BJ (cell line): ENCODE measurements at regions not wholly inside any gene's neighbourhood (a gene's known extent, or its start where the extent isn't known, plus 50 kb on each side); places are given as distances from the start of the nearest gene placed in this dataset.

Experiments used
- CTCF ChIA-PET: fragments of 350-600 bp; formaldehyde crosslinking; extraction: SDS; loops from one replicate; lab custom pipeline; 2021; ENCODE audit warnings: antibody characterized with exemption, inconsistent platforms; lab: Yijun Ruan, JAX
- POLR2A ChIA-PET: fragments of 300-600 bp; sonication (Branson Sonifier 250); formaldehyde crosslinking; extraction: SDS; loops from one replicate; lab custom pipeline; 2021; ENCODE audit warnings: antibody characterized with exemption; lab: Charles Lee
- DNase-seq: peaks from one replicate; pipeline ENCODE4 v3.0.0-alpha.2; 2011; ENCODE audit warnings: low read depth
- H3K27me3 ChIP-seq: 2 replicates; pipeline ENCODE4 v1.6.0; 2011; ENCODE audit warnings: low read length; ENCODE audit not compliant: control insufficient read depth, insufficient read depth
- H3K36me3 ChIP-seq: 2 replicates; pipeline ENCODE4 v1.5.1; 2011; ENCODE audit warnings: low read length; ENCODE audit not compliant: control insufficient read depth, insufficient read depth
- H3K4me3 ChIP-seq: 2 replicates; pipeline ENCODE4 v1.5.1; 2011; ENCODE audit warnings: low read depth, mild to moderate bottlenecking, control low read depth, low read length
- TF ChIP-seq, protein P1 (sequence below): IDR thresholded peaks from 2 replicates; pipeline ENCODE4 v1.5.1; 2011; ENCODE audit warnings: low read depth, mild to moderate bottlenecking, control low read depth, inconsistent platforms, low read length, moderate library complexity; ENCODE audit not compliant: insufficient read depth

DNA sequence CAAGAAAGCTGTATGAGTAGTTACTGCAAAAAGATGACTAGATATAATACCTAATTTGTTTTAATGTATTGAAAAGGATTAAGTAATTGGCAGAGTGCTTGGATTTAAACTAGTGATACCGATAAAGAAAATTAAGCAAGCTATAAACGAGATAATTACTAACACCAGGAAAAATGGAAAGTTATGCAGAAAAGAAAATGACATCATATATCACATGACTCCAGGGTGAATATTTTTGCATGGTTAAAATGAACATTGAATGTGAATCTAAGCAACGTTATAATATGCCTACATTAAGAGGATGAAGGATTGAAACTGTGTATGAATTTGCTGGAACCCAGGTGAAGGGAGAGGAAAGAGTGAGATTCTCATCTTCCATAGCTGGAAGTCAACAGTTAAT lies 644.4 kb downstream of the ADGRL2 start:
- Histone ChIP-seq H3K27me3 (no peaks in the 10 kb centered on the region), H3K36me3 (no peaks in the 10 kb centered on the region), H3K4me3 (no peak overlapping the region)
- TF ChIP-seq, protein P1, sequence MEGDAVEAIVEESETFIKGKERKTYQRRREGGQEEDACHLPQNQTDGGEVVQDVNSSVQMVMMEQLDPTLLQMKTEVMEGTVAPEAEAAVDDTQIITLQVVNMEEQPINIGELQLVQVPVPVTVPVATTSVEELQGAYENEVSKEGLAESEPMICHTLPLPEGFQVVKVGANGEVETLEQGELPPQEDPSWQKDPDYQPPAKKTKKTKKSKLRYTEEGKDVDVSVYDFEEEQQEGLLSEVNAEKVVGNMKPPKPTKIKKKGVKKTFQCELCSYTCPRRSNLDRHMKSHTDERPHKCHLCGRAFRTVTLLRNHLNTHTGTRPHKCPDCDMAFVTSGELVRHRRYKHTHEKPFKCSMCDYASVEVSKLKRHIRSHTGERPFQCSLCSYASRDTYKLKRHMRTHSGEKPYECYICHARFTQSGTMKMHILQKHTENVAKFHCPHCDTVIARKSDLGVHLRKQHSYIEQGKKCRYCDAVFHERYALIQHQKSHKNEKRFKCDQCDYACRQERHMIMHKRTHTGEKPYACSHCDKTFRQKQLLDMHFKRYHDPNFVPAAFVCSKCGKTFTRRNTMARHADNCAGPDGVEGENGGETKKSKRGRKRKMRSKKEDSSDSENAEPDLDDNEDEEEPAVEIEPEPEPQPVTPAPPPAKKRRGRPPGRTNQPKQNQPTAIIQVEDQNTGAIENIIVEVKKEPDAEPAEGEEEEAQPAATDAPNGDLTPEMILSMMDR: no peak
- ChIA-PET CTCF (no interaction called here), POLR2A (no interaction called here)
- DNase-seq: no peak

DNA sequence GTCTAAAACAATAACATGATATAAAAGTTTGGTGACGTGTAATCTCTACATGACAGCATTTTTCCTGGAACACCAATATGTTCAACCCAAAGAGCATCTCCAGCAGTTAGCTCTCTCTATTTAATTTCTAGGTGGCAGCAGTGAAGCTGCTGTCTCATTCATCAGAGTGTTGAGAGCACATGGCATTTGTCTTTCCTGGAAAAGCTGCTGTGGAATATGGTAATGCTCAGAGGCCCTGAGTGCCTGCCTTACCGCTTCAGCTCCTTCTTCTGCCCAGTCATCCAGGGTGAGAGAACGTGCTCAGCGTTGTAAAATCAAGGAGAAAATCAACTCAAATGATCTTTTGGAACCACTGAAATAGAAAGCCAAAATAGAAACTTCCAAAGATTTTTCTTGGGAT lies 640.7 kb downstream of the ADGRL2 start:
- H3K4me3 ChIP-seq: no peak overlapping the region
- ChIA-PET CTCF (no interaction called here), POLR2A (no interaction called here)
- H3K27me3 ChIP-seq: no peaks in the 10 kb centered on the region
- no peaks in the 10 kb centered on the region for H3K36me3 ChIP-seq
- TF ChIP-seq, protein P1: no peak
- DNase-seq: no peak

DNA sequence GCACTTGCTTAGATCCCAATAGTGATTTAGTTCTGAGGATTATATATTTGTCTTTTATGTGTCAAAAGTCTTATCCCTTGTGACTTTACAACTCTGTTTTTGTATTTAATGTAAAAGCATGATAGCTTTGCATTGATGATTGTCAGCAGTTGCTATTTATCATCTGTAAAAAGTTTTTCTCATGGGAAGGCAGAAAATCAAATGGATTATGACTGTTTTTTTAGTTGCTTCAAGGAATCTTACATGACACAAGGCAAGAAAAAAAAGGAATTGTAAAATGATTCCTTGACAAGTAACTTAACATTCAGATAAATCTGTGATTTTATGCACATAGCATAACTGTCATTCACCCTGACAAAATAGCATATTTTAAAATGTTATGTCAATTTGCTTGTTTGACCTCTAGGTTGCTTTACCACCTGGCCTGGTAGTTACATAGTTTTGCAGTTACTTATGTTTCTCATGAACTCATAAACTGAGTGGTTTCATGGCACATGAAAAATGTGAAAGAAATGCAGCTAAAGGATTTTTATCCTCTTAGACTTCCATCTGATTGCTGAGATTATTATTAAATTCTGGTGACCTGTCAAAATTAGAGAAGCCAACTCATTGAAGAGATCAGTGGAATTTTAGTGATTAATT lies 622.6 kb downstream of the ADGRL2 start:
- no peak overlapping the region for H3K4me3 ChIP-seq
- ChIA-PET POLR2A (no interaction called here), CTCF (no interaction called here)
- DNase-seq: no peak
- no peaks in the 10 kb centered on the region for H3K36me3 ChIP-seq
- no peaks in the 10 kb centered on the region for H3K27me3 ChIP-seq
- TF ChIP-seq, protein P1: no peak

GRCh38 chr1:82421782-82422181 lies 621.0 kb downstream of the ADGRL2 start:
- ChIA-PET CTCF (no interaction called here), POLR2A (no interaction called here)
- Histone ChIP-seq H3K4me3 (no peak overlapping the region), H3K27me3 (no peaks in the 10 kb centered on the region), H3K36me3 (no peaks in the 10 kb centered on the region)
- TF ChIP-seq, protein P1: no peak
- no peak for DNase-seq

DNA sequence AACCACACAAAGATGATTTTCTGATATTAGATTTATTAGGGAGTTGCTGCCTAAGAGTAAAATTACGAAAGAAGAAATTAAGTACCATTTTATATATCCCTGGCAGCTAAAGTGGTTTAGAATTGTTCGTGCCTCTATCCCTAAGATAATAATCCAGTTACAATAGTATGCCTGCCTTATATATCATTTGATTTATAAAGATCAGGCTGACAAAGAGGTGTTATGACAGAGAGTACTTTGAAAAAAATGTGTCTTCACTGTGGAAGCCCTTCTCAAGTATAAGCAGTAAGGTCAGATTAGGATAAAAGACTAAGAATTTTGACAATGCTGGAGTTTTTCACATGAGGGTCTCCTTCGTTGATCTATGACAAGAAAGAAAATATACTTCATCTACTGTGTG lies 619.9 kb downstream of the ADGRL2 start:
- Histone ChIP-seq H3K4me3 (no peak overlapping the region), H3K27me3 (no peaks in the 10 kb centered on the region), H3K36me3 (no peaks in the 10 kb centered on the region)
- DNase-seq: no peak
- POLR2A ChIA-PET: no interaction called here
- CTCF ChIA-PET: no interaction called here
- TF ChIP-seq, protein P1: no peak
